H7 (cell line): ENCODE measurements at regions not wholly inside any gene's neighbourhood (a gene's known extent, or its start where the extent isn't known, plus 50 kb on each side); places are given as distances from the start of the nearest gene placed in this dataset.

Source experiments
- DNase-seq: peaks from one replicate; pipeline ENCODE4 v3.0.0; 2012
- H3K27me3 ChIP-seq: 2 replicates; pipeline ENCODE4 v1.6.0; 2011; ENCODE audit warnings: mild to moderate bottlenecking, low read length; ENCODE audit not compliant: control insufficient read depth, insufficient read depth
- H3K36me3 ChIP-seq: replicated peaks from 2 replicates; pipeline ENCODE4 v1.5.1; 2011; ENCODE audit warnings: low read length; ENCODE audit not compliant: control insufficient read depth, insufficient read depth
- H3K4me3 ChIP-seq: 2 replicates; pipeline ENCODE4 v1.5.1; 2011; ENCODE audit warnings: low read depth, mild to moderate bottlenecking, control low read depth, low read length, moderate library complexity; ENCODE audit not compliant: insufficient read depth

- no peaks in the 10 kb centered on the region for H3K36me3 ChIP-seq
- H3K27me3 ChIP-seq, result no peaks in the 10 kb centered on the region
- no peak overlapping the region for H3K4me3 ChIP-seq
- DNase-seq, result no peak
Observed at GRCh38 chr21:24310788-24311187, 1296.5 kb downstream of the MRPL39 start.

GRCh38 chr21:24308183-24308582 is 1299.1 kb downstream of the MRPL39 start:
- H3K27me3 ChIP-seq, result no peaks in the 10 kb centered on the region
- no peaks in the 10 kb centered on the region for H3K36me3 ChIP-seq
- no peak for DNase-seq
- no peak overlapping the region for H3K4me3 ChIP-seq

GRCh38 chr21:24302400-24302799 is 1304.9 kb downstream of the MRPL39 start:
- Histone ChIP-seq H3K36me3 (no peaks in the 10 kb centered on the region), H3K27me3 (no peaks in the 10 kb centered on the region), H3K4me3 (no peak overlapping the region)
- DNase-seq, result no peak

- Histone ChIP-seq H3K27me3 (no peaks in the 10 kb centered on the region), H3K36me3 (no peaks in the 10 kb centered on the region), H3K4me3 (no peak overlapping the region)
- DNase-seq, result no peak
Observed at GRCh38 chr21:24298040-24298439, 1309.2 kb downstream of the MRPL39 start.

- no peaks in the 10 kb centered on the region for H3K36me3 ChIP-seq
- H3K27me3 ChIP-seq, result no peaks in the 10 kb centered on the region
- no peak for DNase-seq
- H3K4me3 ChIP-seq, result no peak overlapping the region
Observed at GRCh38 chr21:24294171-24294570, 1313.1 kb downstream of the MRPL39 start.

- no peaks in the 10 kb centered on the region for H3K27me3 ChIP-seq
- no peaks in the 10 kb centered on the region for H3K36me3 ChIP-seq
- H3K4me3 ChIP-seq, result no peak overlapping the region
- DNase-seq, result no peak
Observed at GRCh38 chr21:24290151-24290833, 1317.0 kb downstream of the MRPL39 start.

- Histone ChIP-seq H3K36me3 (no peaks in the 10 kb centered on the region), H3K4me3 (no peak overlapping the region), H3K27me3 (no peaks in the 10 kb centered on the region)
- no peak for DNase-seq
Observed at GRCh38 chr21:24289539-24289938, 1317.7 kb downstream of the MRPL39 start.

- DNase-seq, result no peak
- H3K36me3 ChIP-seq, result no peaks in the 10 kb centered on the region
- no peaks in the 10 kb centered on the region for H3K27me3 ChIP-seq
- no peak overlapping the region for H3K4me3 ChIP-seq
Observed at GRCh38 chr21:24280596-24280995, 1326.7 kb downstream of the MRPL39 start.

- H3K36me3 ChIP-seq, result no peaks in the 10 kb centered on the region
- no peaks in the 10 kb centered on the region for H3K27me3 ChIP-seq
- no peak for DNase-seq
- H3K4me3 ChIP-seq, result no peak overlapping the region
Observed at GRCh38 chr21:24278711-24279110, 1328.6 kb downstream of the MRPL39 start.

GRCh38 chr21:24276204-24276603 is 1331.1 kb downstream of the MRPL39 start:
- Histone ChIP-seq H3K4me3 (no peak overlapping the region), H3K36me3 (no peaks in the 10 kb centered on the region), H3K27me3 (no peaks in the 10 kb centered on the region)
- DNase-seq, result no peak

GRCh38 chr21:24275616-24276015 is 1331.7 kb downstream of the MRPL39 start:
- DNase-seq, result no peak
- Histone ChIP-seq H3K36me3 (no peaks in the 10 kb centered on the region), H3K27me3 (no peaks in the 10 kb centered on the region), H3K4me3 (no peak overlapping the region)

- Histone ChIP-seq H3K36me3 (no peaks in the 10 kb centered on the region), H3K4me3 (no peak overlapping the region), H3K27me3 (no peaks in the 10 kb centered on the region)
- DNase-seq, result no peak
Observed at GRCh38 chr21:24272521-24272938, 1334.8 kb downstream of the MRPL39 start.

GRCh38 chr21:24265987-24266386 is 1341.3 kb downstream of the MRPL39 start:
- no peak for DNase-seq
- no peaks in the 10 kb centered on the region for H3K36me3 ChIP-seq
- H3K27me3 ChIP-seq, result no peaks in the 10 kb centered on the region
- H3K4me3 ChIP-seq, result no peak overlapping the region

GRCh38 chr21:24260751-24261150 is 1346.5 kb downstream of the MRPL39 start:
- Histone ChIP-seq H3K27me3 (no peaks in the 10 kb centered on the region), H3K36me3 (no peaks in the 10 kb centered on the region), H3K4me3 (no peak overlapping the region)
- no peak for DNase-seq

- no peak for DNase-seq
- H3K4me3 ChIP-seq, result no peak overlapping the region
- no peaks in the 10 kb centered on the region for H3K36me3 ChIP-seq
- H3K27me3 ChIP-seq, result no peaks in the 10 kb centered on the region
Observed at GRCh38 chr21:24259241-24259640, 1348.0 kb downstream of the MRPL39 start.

- Histone ChIP-seq H3K36me3 (no peaks in the 10 kb centered on the region), H3K4me3 (no peak overlapping the region), H3K27me3 (no peaks in the 10 kb centered on the region)
- DNase-seq, result no peak
Observed at GRCh38 chr21:24255591-24255990, 1351.7 kb downstream of the MRPL39 start.
